HG03565 (cell line): ENCODE measurements at regions not wholly inside any gene's neighbourhood (a gene's known extent, or its start where the extent isn't known, plus 50 kb on each side); places are given as distances from the start of the nearest gene placed in this dataset.

Experiments
- ATAC-seq: cut with Tn5 transposase; IDR thresholded peaks from one replicate; pipeline ENCODE4 v1.9.1; 2021; ENCODE audit warnings: mild to moderate bottlenecking, moderate library complexity; ENCODE audit not compliant: unreplicated experiment

DNA sequence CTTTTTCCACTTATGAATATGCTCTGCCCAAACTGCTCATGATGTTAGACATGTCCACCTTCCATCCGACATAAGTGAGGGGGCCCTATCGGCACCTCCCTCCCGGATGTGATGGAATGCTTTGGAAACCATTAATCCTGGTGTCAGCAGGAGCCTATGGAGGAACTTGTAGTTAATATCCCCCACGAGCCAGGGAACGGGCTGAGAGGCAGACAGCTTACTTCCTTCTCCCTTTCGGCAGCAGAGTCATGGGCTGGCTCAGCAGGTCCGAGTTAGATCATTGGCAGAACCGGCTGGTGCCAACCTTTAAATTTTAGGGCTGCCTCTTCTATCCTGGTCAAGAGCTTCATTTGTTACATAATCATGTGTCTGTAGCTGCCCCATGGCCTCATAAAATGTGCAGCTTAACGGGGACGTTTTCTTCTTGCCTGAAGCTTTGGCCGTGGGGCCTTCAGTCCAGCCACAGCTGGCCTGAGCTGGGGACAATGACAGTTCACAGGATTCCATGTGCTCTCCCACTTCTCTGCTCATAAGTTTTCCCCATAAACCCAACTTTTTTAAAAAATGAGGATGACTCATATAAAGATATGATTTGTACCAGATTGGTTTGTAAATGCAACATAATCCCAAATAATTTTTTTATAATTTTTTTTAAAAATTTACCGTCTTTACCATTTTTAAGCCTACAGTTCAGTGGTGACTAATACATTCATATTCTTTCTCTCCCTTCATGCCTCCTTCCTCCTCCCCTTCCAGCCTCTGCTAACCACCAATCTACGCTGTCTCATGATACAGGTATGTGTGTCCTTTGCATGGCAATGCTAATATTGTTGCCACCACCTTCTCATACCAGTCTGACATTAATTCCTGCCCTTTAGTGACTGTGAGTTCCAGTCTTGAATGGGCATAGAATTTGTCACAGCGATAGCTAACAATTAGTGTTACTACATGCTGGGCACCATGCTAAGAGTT lies 62.2 kb upstream of the RGMA start:
- ATAC-seq, result no peak

DNA sequence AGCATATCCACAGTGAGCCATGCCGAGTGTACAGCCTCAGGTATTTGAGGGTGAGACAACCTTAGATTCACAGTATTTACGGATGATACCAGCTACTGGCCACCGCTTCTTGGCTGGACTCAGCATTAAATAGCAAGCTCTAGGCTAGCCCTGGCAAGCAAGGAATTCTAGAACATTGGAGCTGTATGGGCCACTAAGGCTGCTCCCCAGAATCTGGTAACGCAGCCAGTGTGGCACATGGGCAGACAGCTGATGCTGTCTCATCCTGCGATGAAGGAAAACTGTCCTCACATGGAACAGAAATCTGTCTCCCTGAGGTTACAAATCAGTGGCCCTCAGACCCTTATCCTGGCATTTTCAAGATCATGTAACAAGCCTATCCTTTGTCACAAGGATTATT lies 57.6 kb upstream of the RGMA start:
- ATAC-seq, result no peak

DNA sequence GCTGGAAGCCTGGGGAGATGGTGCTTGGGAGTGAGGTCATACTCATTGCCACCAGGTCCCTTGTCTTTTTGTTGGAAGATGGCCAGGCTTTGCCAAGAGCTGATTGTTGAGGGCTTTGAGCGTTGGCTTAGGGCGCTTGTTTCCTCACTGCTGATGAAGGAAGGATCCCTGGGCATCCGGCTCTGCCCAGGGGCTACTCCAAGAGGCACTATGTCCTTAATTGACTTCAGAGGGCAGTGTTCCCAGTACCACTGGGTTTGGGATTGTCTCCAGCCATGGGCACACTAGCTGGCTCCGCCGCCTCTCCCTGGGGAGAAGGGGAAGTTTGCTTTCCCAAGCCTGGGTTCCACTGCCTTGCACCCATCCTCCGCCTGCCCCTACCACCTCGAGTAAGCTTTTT lies 57.2 kb upstream of the RGMA start:
- ATAC-seq, result no peak

DNA sequence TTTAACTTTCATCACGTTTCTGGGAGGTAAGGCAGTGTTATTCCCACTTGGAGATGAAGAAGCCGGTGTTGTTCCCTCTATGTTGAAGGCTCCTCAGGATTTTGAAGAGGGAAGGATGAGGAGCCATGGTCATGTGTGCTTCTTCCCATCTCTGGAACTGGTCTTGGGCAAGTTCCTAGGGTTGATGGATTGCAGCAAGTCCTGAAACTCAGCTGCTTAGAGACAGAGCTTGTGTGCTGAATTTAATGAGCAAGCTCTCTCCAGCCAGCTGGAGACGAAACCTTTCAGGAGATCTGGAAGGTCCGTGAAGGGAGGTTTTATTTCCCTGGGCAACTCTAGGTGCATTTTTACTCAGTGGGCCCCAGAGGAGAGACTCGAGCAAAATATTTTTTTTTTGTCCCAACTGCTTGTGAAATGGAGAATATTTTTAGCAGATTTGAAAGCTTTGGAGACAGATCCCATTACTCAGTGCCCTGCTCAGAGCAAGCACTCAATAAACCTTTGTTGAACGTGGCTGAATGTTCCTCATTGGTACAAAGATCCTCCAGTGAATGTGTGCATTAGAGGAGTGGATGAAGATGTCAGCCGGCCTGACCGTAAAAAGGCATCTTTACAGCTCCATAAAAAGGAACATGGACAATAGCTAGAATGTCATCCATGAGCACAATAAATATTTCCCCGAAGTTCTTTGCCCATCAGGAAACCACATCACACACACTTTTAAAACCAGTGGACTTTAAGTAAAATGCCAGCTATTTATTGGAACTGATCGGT lies 55.6 kb upstream of the RGMA start:
- ATAC-seq, result no peak

DNA sequence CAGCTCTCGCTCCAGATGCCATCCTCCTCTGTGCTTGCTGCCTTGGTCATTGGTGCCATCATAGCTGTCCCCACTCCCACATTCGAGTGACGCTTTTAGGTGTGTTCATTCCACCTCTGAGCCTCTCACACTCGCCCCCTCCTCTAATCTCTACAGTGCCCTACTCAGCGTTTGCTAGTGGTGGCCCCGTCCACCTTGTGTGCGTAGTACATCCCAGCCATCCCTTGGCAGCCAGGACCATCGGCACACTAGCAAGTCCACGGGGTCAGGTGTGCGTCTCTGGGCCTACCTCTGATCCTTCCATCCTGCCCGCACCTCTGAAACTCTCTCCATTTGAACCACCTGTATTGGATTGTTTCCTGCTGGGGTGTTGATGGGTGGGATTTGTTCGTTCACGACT lies 54.2 kb upstream of the RGMA start:
- no peak for ATAC-seq

DNA sequence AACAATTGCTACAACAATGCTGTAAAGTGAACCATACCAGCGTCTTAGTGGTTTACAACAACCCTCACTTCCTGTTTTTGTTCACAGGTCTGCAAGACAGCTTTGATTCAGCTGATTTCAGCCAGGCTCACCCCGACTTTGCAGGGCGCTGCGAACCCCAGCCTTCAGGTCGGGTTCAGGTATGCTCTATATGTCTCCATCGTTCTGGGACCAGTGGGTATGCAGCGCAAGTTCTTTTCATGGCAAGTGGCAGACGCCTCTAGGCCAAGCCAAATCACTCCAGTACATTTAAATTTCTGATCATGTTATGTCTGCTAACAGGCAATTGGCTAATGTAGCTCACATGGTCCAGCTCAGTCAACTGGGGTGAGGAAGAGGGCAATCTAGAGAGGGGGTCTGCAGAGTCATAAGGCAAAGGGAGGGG lies 52.4 kb upstream of the RGMA start:
- ATAC-seq, result no peak

DNA sequence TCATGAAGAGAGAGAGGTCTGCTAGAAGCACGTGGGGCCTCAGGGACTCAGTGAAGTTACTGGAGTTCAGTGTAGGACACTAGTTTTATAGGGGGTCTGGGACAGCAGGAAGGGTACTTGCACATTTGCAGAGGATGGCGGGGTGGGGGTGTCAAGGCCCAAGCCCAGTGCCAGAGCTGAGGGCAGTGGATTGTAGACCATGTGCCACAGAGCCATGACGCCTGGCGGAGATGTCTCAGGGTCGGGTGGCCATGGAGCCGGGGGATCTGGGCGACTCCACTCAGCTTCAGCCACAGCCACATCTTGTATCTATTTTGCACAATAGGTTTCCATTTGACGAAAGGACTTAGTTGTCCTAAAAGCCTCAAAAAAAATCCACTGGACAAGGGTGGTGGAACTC lies 50.4 kb upstream of the RGMA start:
- ATAC-seq, result no peak

DNA sequence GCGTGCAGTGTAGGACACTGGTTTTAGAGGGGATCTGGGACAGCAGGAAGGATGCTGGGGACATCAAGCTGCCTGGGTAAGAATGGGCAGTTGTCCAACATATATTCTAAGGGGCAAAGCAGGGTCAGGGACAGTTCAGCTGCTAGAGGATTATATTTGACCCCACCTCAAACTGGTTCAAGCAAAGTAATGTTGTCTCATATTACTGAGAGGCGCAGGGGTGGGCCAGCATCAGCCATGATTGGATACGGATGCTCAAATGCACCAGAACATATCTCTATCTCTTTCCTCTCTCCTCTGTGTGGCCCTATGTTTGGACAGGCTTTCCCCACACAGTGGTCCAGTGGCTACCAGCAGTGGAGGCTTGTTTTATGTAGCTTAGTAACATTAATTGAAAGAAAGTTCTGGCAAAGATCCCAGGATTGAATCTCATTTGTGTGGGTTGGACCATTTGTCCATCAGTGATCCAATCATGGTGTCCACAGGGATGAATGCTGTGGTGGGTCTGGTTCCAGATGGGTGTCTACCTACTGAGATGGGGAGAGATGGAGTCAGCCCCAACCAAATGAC lies 49.8 kb upstream of the RGMA start:
- no peak for ATAC-seq
